ENCODE measurements at regions not wholly inside any gene's neighbourhood (a gene's known extent, or its start where the extent isn't known, plus 50 kb on each side); places are given as distances from the start of the nearest gene placed in this dataset.
"Not testable (repeated sequence)": the region's sequence is repeated elsewhere in the genome, so short reads cannot be mapped to it uniquely, and the experiment has no call there.

- TF ChIP-seq CTCF, POLR2A (IDR thresholded peaks at IDR 0.05): not testable (repeated sequence)
Observed at GRCh38 chr7:65792726-65793125, 80.1 kb upstream of the VKORC1L1 start.

Data from thyroid gland (tissue), 4 donors.